ENCODE measurements at regions not wholly inside any gene's neighbourhood (a gene's known extent, or its start where the extent isn't known, plus 50 kb on each side); places are given as distances from the start of the nearest gene placed in this dataset.

- DNase-seq (ENCODE audit: low spot score): no peak
These were observed 926.6 kb downstream of the VRK1 start for GRCh38 chr14:97723819-97724218.

GRCh38 chr14:97724265-97724731 is 927.1 kb downstream of the VRK1 start:
- DNase-seq (ENCODE audit: low spot score): no peak

GRCh38 chr14:97726676-97727075 is 929.5 kb downstream of the VRK1 start:
- no peak for DNase-seq (ENCODE audit: low spot score)

- DNase-seq (ENCODE audit: low spot score): no peak
These were observed 933.5 kb downstream of the VRK1 start for GRCh38 chr14:97730706-97731105.

GRCh38 chr14:97731800-97732199 is 934.6 kb downstream of the VRK1 start:
- DNase-seq (ENCODE audit: low spot score): no peak

GRCh38 chr14:97747316-97747715 is 950.1 kb downstream of the VRK1 start:
- no peak for DNase-seq (ENCODE audit: low spot score)

GRCh38 chr14:97748616-97749015 is 951.4 kb downstream of the VRK1 start:
- DNase-seq (ENCODE audit: low spot score): no peak

- no peak for DNase-seq (ENCODE audit: low spot score)
These were observed 960.3 kb downstream of the VRK1 start for GRCh38 chr14:97757491-97757890.

GRCh38 chr14:97760050-97760449 is 962.9 kb downstream of the VRK1 start:
- no peak for DNase-seq (ENCODE audit: low spot score)

- DNase-seq (ENCODE audit: low spot score): no peak
These were observed 965.2 kb downstream of the VRK1 start for GRCh38 chr14:97762386-97762785.

GRCh38 chr14:97771340-97772045 is 974.3 kb downstream of the VRK1 start:
- no peak for DNase-seq (ENCODE audit: low spot score)

- no peak for DNase-seq (ENCODE audit: low spot score)
These were observed 976.4 kb downstream of the VRK1 start for GRCh38 chr14:97773598-97773997.

- no peak for DNase-seq (ENCODE audit: low spot score)
These were observed 979.8 kb downstream of the VRK1 start for GRCh38 chr14:97776890-97777558.

- DNase-seq (ENCODE audit: low spot score): no peak
These were observed 980.6 kb downstream of the VRK1 start for GRCh38 chr14:97777622-97778355.

- DNase-seq (ENCODE audit: low spot score): no peak
These were observed 982.0 kb downstream of the VRK1 start for GRCh38 chr14:97779140-97779539.

GRCh38 chr14:97780804-97781203 is 983.6 kb downstream of the VRK1 start:
- DNase-seq (ENCODE audit: low spot score): no peak

- no peak for DNase-seq (ENCODE audit: low spot score)
These were observed 984.8 kb downstream of the VRK1 start for GRCh38 chr14:97781961-97782360.

- no peak for DNase-seq (ENCODE audit: low spot score)
These were observed 985.8 kb downstream of the VRK1 start for GRCh38 chr14:97782871-97783414.

- no peak for DNase-seq (ENCODE audit: low spot score)
These were observed 988.3 kb downstream of the VRK1 start for GRCh38 chr14:97785495-97785894.

- no peak for DNase-seq (ENCODE audit: low spot score)
These were observed 991.2 kb downstream of the VRK1 start for GRCh38 chr14:97788364-97788763.

GRCh38 chr14:97788846-97789526 is 991.8 kb downstream of the VRK1 start:
- no peak for DNase-seq (ENCODE audit: low spot score)

GRCh38 chr14:97791072-97791471 is 993.9 kb downstream of the VRK1 start:
- DNase-seq (ENCODE audit: low spot score): no peak
